ENCODE measurements at regions not wholly inside any gene's neighbourhood (a gene's known extent, or its start where the extent isn't known, plus 50 kb on each side); places are given as distances from the start of the nearest gene placed in this dataset.

- no peak overlapping the region for H3K27ac ChIP-seq (ENCODE audit: insufficient read depth, low read length)
- H3K4me1 ChIP-seq (ENCODE audit: control insufficient read depth, insufficient read depth, low read length), result no peaks in the 10 kb centered on the region
- no peaks in the 10 kb centered on the region for H3K9me1 ChIP-seq (ENCODE audit: insufficient read depth, low read length)
- H2AK5ac ChIP-seq (ENCODE audit: low read depth, low read length), result no peak overlapping the region
- no CpG with 5 or more reads among the region's 3 CpGs for WGBS, 2 experiments (ENCODE audit: extremely low coverage in 2 of 2, insufficient read length in 1 of 2)
- BruUV-seq (replicated peaks), result no TSS peak
- H3K4me3 ChIP-seq (ENCODE audit: insufficient read depth, low read depth, low read length), result no peak overlapping the region
- in situ Hi-C loops (cut with MboI; ENCODE audit: low sequenced_read_pairs) (no loop called here), dilution Hi-C loops (cut with HindIII; ENCODE audit: low sequenced_read_pairs, unreplicated experiment) (no loop called here), intact Hi-C loops (cut with micrococcal nuclease) (no loop called here)
- H2BK5ac ChIP-seq (ENCODE audit: low read depth, low read length, poor library complexity, severe bottlenecking), result no peak overlapping the region
- H3K4ac ChIP-seq (ENCODE audit: low read depth, low read length), result no peak overlapping the region
- H2BK20ac ChIP-seq (ENCODE audit: low read depth, low read length), result no peak overlapping the region
- H3K23ac ChIP-seq (ENCODE audit: low read depth, low read length), result no peak overlapping the region
- peaks cover 19% of the 10 kb centered on the region for H3K9me3 ChIP-seq (ENCODE audit: control insufficient read depth, insufficient read depth, low read length)
- TF ChIP-seq RAD21 (IDR thresholded peaks at IDR 0.05; ENCODE audit: low read length) (no peak), CHD1 (IDR thresholded peaks at IDR 0.05; ENCODE audit: low read depth, low read length) (no peak), USF2 (IDR thresholded peaks at IDR 0.05; ENCODE audit: low read depth, low read length) (no peak), BHLHE40 (IDR thresholded peaks at IDR 0.05; ENCODE audit: low read depth, low read length) (no peak), MXI1 (IDR thresholded peaks at IDR 0.05; ENCODE audit: borderline replicate concordance, low read depth, low read length) (no peak), MAZ (IDR thresholded peaks at IDR 0.05; ENCODE audit: borderline replicate concordance, low read depth, low read length) (no peak), NFE2L2 (IDR thresholded peaks at IDR 0.05; ENCODE audit: low read depth, low read length) (no peak), RCOR1 (IDR thresholded peaks at IDR 0.05; ENCODE audit: insufficient replicate concordance, low read length) (no peak), FOS (IDR thresholded peaks at IDR 0.05; ENCODE audit: low read depth, low read length) (no peak), MAFK (IDR thresholded peaks at IDR 0.05; ENCODE audit: low read depth, low read length) (no peak), SMC3 (IDR thresholded peaks at IDR 0.05; ENCODE audit: low read depth, low read length) (no peak), RFX5 (IDR thresholded peaks at IDR 0.05; ENCODE audit: low read depth, low read length) (no peak), ELK1 (IDR thresholded peaks at IDR 0.05; ENCODE audit: borderline replicate concordance, low read depth, low read length) (no peak)
- H4K8ac ChIP-seq (ENCODE audit: low read depth in 2 of 2, low read length in 2 of 2), result no peak overlapping the region
- H3K79me1 ChIP-seq (ENCODE audit: low read depth in 1 of 2, low read length in 2 of 2), result no peaks in the 10 kb centered on the region
- no peak overlapping the region for H3K56ac ChIP-seq (ENCODE audit: extremely low read depth, insufficient read depth, low read length)
- POLR2A ChIA-PET (ENCODE audit: unreplicated experiment), result no interaction called here
- H3K4me2 ChIP-seq (ENCODE audit: low read depth, low read length), result no peak overlapping the region
- no peak overlapping the region for H2BK120ac ChIP-seq (ENCODE audit: low read depth, low read length)
- no peak overlapping the region for H3K18ac ChIP-seq (ENCODE audit: low read depth, low read length)
- no peak overlapping the region for H2AK9ac ChIP-seq (replicated peaks; ENCODE audit: low read depth, low read length, poor library complexity)
- H2AFZ ChIP-seq (replicated peaks; ENCODE audit: low read length, poor library complexity), result no peak overlapping the region
- no peaks in the 10 kb centered on the region for H4K20me1 ChIP-seq (ENCODE audit: insufficient read depth, low read length)
- DNase-seq, result no peak
- H4K5ac ChIP-seq (ENCODE audit: low read depth, low read length), result no peak overlapping the region
- no peaks in the 10 kb centered on the region for H3K27me3 ChIP-seq (ENCODE audit: control insufficient read depth, insufficient read depth, low read length)
- no peak overlapping the region for H2BK15ac ChIP-seq (ENCODE audit: low read depth, low read length)
- CTCF ChIA-PET, result no interaction called here
- H4K91ac ChIP-seq (ENCODE audit: insufficient read depth, low read depth, low read length), result no peak overlapping the region
- H3K14ac ChIP-seq (replicated peaks; ENCODE audit: low read depth, low read length), result no peak overlapping the region
- no peak overlapping the region for H3K9ac ChIP-seq (ENCODE audit: low read depth, low read length)
- no peak for ATAC-seq (ENCODE audit: low read depth)
- H3K36me3 ChIP-seq (ENCODE audit: control insufficient read depth, insufficient read depth, low read length), result no peaks in the 10 kb centered on the region
These were observed 90.9 kb upstream of the CHST15 start for GRCh38 chr10:124184208-124184830.
